ENCODE measurements at regions not wholly inside any gene's neighbourhood (a gene's known extent, or its start where the extent isn't known, plus 50 kb on each side); places are given as distances from the start of the nearest gene placed in this dataset.

- no peak overlapping the region for H2AK5ac ChIP-seq (ENCODE audit: low read depth, low read length)
- POLR2A ChIA-PET (ENCODE audit: unreplicated experiment) = no interaction called here
- peaks cover 10% of the 10 kb centered on the region; the same call in 1 of the 2 replicates for H3K9me3 ChIP-seq (ENCODE audit: control insufficient read depth, insufficient read depth, low read length)
- H3K79me1 ChIP-seq (ENCODE audit: low read depth in 1 of 2, low read length in 2 of 2) = no peaks in the 10 kb centered on the region
- dilution Hi-C loops (cut with HindIII; ENCODE audit: low sequenced_read_pairs, unreplicated experiment) (no loop called here), intact Hi-C loops (cut with micrococcal nuclease) (no loop called here), in situ Hi-C loops (cut with MboI; ENCODE audit: low sequenced_read_pairs) (no loop called here)
- H3K14ac ChIP-seq (replicated peaks; ENCODE audit: low read depth, low read length) = no peak overlapping the region
- no peaks in the 10 kb centered on the region for H3K36me3 ChIP-seq (ENCODE audit: control insufficient read depth, insufficient read depth, low read length)
- H3K9ac ChIP-seq (ENCODE audit: low read depth, low read length) = no peak overlapping the region
- H3K27ac ChIP-seq (ENCODE audit: insufficient read depth, low read length) = no peak overlapping the region
- no peaks in the 10 kb centered on the region for H3K27me3 ChIP-seq (ENCODE audit: control insufficient read depth, insufficient read depth, low read length)
- CTCF ChIA-PET = no interaction called here
- no peak overlapping the region for H4K91ac ChIP-seq (ENCODE audit: insufficient read depth, low read depth, low read length)
- no TSS peak for BruUV-seq (replicated peaks)
- H3K4me2 ChIP-seq (ENCODE audit: low read depth, low read length) = no peak overlapping the region
- H2BK120ac ChIP-seq (ENCODE audit: low read depth, low read length) = no peak overlapping the region
- ATAC-seq (ENCODE audit: low read depth) = no peak
- no peak overlapping the region for H3K23ac ChIP-seq (ENCODE audit: low read depth, low read length)
- H2BK20ac ChIP-seq (ENCODE audit: low read depth, low read length) = no peak overlapping the region
- H3K4me1 ChIP-seq (ENCODE audit: control insufficient read depth, insufficient read depth, low read length) = no peaks in the 10 kb centered on the region
- no peaks in the 10 kb centered on the region for H4K20me1 ChIP-seq (ENCODE audit: insufficient read depth, low read length)
- no CpG with 5 or more reads among the region's 2 CpGs for WGBS, 2 experiments (ENCODE audit: extremely low coverage in 2 of 2, insufficient read length in 1 of 2)
- no peak overlapping the region for H3K18ac ChIP-seq (ENCODE audit: low read depth, low read length)
- H3K4ac ChIP-seq (ENCODE audit: low read depth, low read length) = no peak overlapping the region
- no peak overlapping the region for H2AFZ ChIP-seq (replicated peaks; ENCODE audit: low read length, poor library complexity)
- no peak overlapping the region for H4K5ac ChIP-seq (ENCODE audit: low read depth, low read length)
- H3K4me3 ChIP-seq (ENCODE audit: insufficient read depth, low read depth, low read length) = no peak overlapping the region
- no peaks in the 10 kb centered on the region for H3K9me1 ChIP-seq (ENCODE audit: insufficient read depth, low read length)
- H2AK9ac ChIP-seq (replicated peaks; ENCODE audit: low read depth, low read length, poor library complexity) = no peak overlapping the region
- no peak overlapping the region for H4K8ac ChIP-seq (ENCODE audit: low read depth in 2 of 2, low read length in 2 of 2)
- TF ChIP-seq MAZ (IDR thresholded peaks at IDR 0.05; ENCODE audit: borderline replicate concordance, low read depth, low read length) (no peak), CEBPB (IDR thresholded peaks at IDR 0.05; ENCODE audit: low read depth, low read length) (no peak), RAD21 (IDR thresholded peaks at IDR 0.05; ENCODE audit: low read length) (no peak), FOS (IDR thresholded peaks at IDR 0.05; ENCODE audit: low read depth, low read length) (no peak)
- no peak overlapping the region for H2BK15ac ChIP-seq (ENCODE audit: low read depth, low read length)
- no peak overlapping the region for H3K56ac ChIP-seq (ENCODE audit: extremely low read depth, insufficient read depth, low read length)
- H2BK5ac ChIP-seq (ENCODE audit: low read depth, low read length, poor library complexity, severe bottlenecking) = no peak overlapping the region
- DNase-seq = no peak
Measured at GRCh38 chr7:52863652-52864051, 171.8 kb upstream of the POM121L12 start.
